Jurkat, Clone E6-1 (cell line): ENCODE measurements at regions not wholly inside any gene's neighbourhood (a gene's known extent, or its start where the extent isn't known, plus 50 kb on each side); places are given as distances from the start of the nearest gene placed in this dataset.
A peak's percentile ranks its signal among the peaks of the same experiment; 100 is the strongest.
"Not testable (repeated sequence)": the region's sequence is repeated elsewhere in the genome, so short reads cannot be mapped to it uniquely, and the experiment has no call there.

Source experiments
- DNase-seq: peaks from one replicate; pipeline ENCODE4 v3.0.0-alpha.2; 2011; ENCODE audit warnings: low read depth, low spot score
- H3K4me3 ChIP-seq: 2 replicates; pipeline ENCODE4 v1.5.1; 2011; ENCODE audit warnings: mild to moderate bottlenecking, low read length, control low read depth, moderate library complexity

- no peak for DNase-seq
- no peak overlapping the region for H3K4me3 ChIP-seq
Observed at GRCh38 chr1:25018110-25018735, 88.1 kb upstream of the RUNX3 start.

GRCh38 chr1:25017436-25018109, 87.5 kb upstream of the RUNX3 start:
- DNase-seq: no peak
- H3K4me3 ChIP-seq: no peak overlapping the region

- no peak overlapping the region for H3K4me3 ChIP-seq
- DNase-seq: no peak
Observed at GRCh38 chr1:25012966-25013962, 83.2 kb upstream of the RUNX3 start.

GRCh38 chr1:25011943-25012638, 82.0 kb upstream of the RUNX3 start:
- H3K4me3 ChIP-seq: no peak overlapping the region
- no peak for DNase-seq

- DNase-seq: no peak
- H3K4me3 ChIP-seq: no peak overlapping the region
Observed at GRCh38 chr1:25011275-25011674, 81.2 kb upstream of the RUNX3 start.

- H3K4me3 ChIP-seq: no peak overlapping the region
- DNase-seq: peak; percentile 70
Observed at GRCh38 chr1:25009671-25010262, 79.7 kb upstream of the RUNX3 start.

- DNase-seq: no peak
- H3K4me3 ChIP-seq: no peak overlapping the region
Observed at GRCh38 chr1:25008192-25008485, 78.1 kb upstream of the RUNX3 start.

- H3K4me3 ChIP-seq, DNase-seq: not testable (repeated sequence)
Observed at GRCh38 chr1:25007390-25008191, 77.5 kb upstream of the RUNX3 start.

GRCh38 chr1:25006770-25007169, 76.7 kb upstream of the RUNX3 start:
- no peak for DNase-seq
- no peak overlapping the region for H3K4me3 ChIP-seq

GRCh38 chr1:25004355-25004754, 74.3 kb upstream of the RUNX3 start:
- H3K4me3 ChIP-seq: no peak overlapping the region
- DNase-seq: peak; percentile 32

GRCh38 chr1:25003457-25004190, 73.5 kb upstream of the RUNX3 start:
- no peak for DNase-seq

GRCh38 chr1:25003000-25003399, 72.9 kb upstream of the RUNX3 start:
- H3K4me3 ChIP-seq: no peak overlapping the region
- no peak for DNase-seq

More at GRCh38 chr1:25003457-25004190, 73.5 kb upstream of the RUNX3 start:
- H3K4me3 ChIP-seq: no peak overlapping the region

GRCh38 chr1:25001125-25001915, 71.2 kb upstream of the RUNX3 start:
- no peak overlapping the region for H3K4me3 ChIP-seq
- DNase-seq: no peak

GRCh38 chr1:24999906-25000305, 69.8 kb upstream of the RUNX3 start:
- DNase-seq: no peak
- no peak overlapping the region for H3K4me3 ChIP-seq

- H3K4me3 ChIP-seq: no peak overlapping the region
- no peak for DNase-seq
Observed at GRCh38 chr1:24999426-24999825, 69.3 kb upstream of the RUNX3 start.

- H3K4me3 ChIP-seq: no peak overlapping the region
- no peak for DNase-seq
Observed at GRCh38 chr1:24998563-24999245, 68.6 kb upstream of the RUNX3 start.
